HAP-1 (cell line): ENCODE measurements at regions not wholly inside any gene's neighbourhood (a gene's known extent, or its start where the extent isn't known, plus 50 kb on each side); places are given as distances from the start of the nearest gene placed in this dataset.
"Not testable (repeated sequence)": the region's sequence is repeated elsewhere in the genome, so short reads cannot be mapped to it uniquely, and the experiment has no call there.

ENCODE experiments used
- DNase-seq, 2 experiments: peaks; one replicate each; pipeline ENCODE4 v3.0.0-alpha.2; 2016 to 2020; ENCODE audit warnings: low spot score in 2 of 2
- H3K27me3 ChIP-seq: fragments of 250-450 bp; sonication (Bioruptor Pico); 2 replicates; pipeline ENCODE4 v1.5.1; 2020; ENCODE audit warnings: low read depth, mild to moderate bottlenecking, moderate library complexity
- H3K36me3 ChIP-seq: fragments of 250-450 bp; sonication (Bioruptor Pico); replicated peaks from 2 replicates; pipeline ENCODE4 v1.5.1; 2020; ENCODE audit warnings: mild to moderate bottlenecking
- H3K4me1 ChIP-seq: fragments of 250-450 bp; sonication (Bioruptor Pico); 2 replicates; pipeline ENCODE4 v1.5.1; 2020; ENCODE audit warnings: mild to moderate bottlenecking
- H3K4me3 ChIP-seq: fragments of 250-450 bp; sonication (Bioruptor Pico); 2 replicates; pipeline ENCODE4 v1.5.1; 2020; ENCODE audit warnings: mild to moderate bottlenecking, moderate library complexity
- H3K9me3 ChIP-seq: fragments of 250-450 bp; sonication (Bioruptor Pico); 2 replicates; pipeline ENCODE4 v1.5.1; 2020; ENCODE audit warnings: mild to moderate bottlenecking, moderate library complexity
- in situ Hi-C: fragments of 300-500 bp; cut with MboI; formaldehyde crosslinking; loops from 3 replicates; pipeline ENCODE4 v1.14.3; 2020; ENCODE audit warnings: low sequenced_read_pairs, inconsistent platforms, mixed read lengths

GRCh38 chrX:9393571-9393970, 71.3 kb upstream of the TBL1X start:
- H3K4me3 ChIP-seq = no peak overlapping the region
- no peaks in the 10 kb centered on the region for H3K4me1 ChIP-seq
- in situ Hi-C loops = no loop called here
- no peaks in the 10 kb centered on the region for H3K27me3 ChIP-seq
- H3K9me3 ChIP-seq = no peaks in the 10 kb centered on the region
- no peak for DNase-seq
- H3K36me3 ChIP-seq = no peaks in the 10 kb centered on the region

GRCh38 chrX:9394212-9394611, 70.6 kb upstream of the TBL1X start:
- H3K9me3 ChIP-seq = no peaks in the 10 kb centered on the region
- H3K4me1 ChIP-seq = no peaks in the 10 kb centered on the region
- in situ Hi-C loops = no loop called here
- no peaks in the 10 kb centered on the region for H3K27me3 ChIP-seq
- DNase-seq = no peak
- H3K36me3 ChIP-seq = no peaks in the 10 kb centered on the region
- no peak overlapping the region for H3K4me3 ChIP-seq

DNA sequence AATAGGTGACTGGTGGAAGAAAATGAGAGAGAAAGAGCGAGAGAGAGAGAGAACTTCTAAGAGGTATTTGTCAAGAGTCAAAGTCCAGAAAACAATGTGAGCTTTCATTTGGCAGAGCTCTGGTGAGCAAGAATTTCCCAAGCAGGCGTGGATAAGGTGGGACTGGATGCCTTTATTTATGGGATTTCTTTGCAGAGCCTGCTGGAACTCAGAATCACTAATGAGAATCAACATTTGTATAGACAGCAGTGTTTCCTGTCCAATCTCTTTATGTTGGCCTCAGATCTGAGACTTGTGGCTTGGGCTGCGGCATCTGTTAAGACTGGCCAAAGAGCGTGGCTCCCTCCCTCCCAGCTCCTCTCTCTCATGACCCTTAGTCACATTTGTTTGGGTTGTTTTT, 67.9 kb upstream of the TBL1X start:
- no peak for DNase-seq
- H3K4me3 ChIP-seq = no peak overlapping the region
- H3K27me3 ChIP-seq = no peaks in the 10 kb centered on the region
- no peaks in the 10 kb centered on the region for H3K9me3 ChIP-seq
- H3K36me3 ChIP-seq = no peaks in the 10 kb centered on the region
- H3K4me1 ChIP-seq = no peaks in the 10 kb centered on the region
- in situ Hi-C loops = no loop called here

- no peaks in the 10 kb centered on the region for H3K4me1 ChIP-seq
- in situ Hi-C loops = no loop called here
- H3K4me3 ChIP-seq = no peak overlapping the region
- no peak for DNase-seq
- H3K27me3 ChIP-seq = no peaks in the 10 kb centered on the region
- no peaks in the 10 kb centered on the region for H3K36me3 ChIP-seq
- H3K9me3 ChIP-seq = no peaks in the 10 kb centered on the region
Measured at GRCh38 chrX:9401051-9401450, 63.8 kb upstream of the TBL1X start.

DNA sequence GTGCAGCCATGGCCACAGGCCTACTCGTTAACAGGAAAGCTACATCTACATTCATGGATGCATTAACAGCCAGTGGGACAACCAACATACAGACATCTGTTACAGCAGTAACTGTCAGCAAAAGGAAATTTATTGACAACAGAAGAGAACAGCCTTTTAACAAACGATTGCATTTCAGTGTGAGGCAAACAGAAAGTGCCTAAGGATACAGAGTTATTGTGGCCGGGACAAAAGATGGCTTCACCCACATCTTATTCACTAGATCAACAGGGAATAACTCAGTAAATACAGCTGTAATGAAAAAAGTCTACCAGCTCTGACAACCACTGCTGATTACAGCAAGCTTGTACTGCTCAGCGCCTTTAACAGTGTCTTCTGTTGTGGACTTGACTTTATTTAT, 61.5 kb upstream of the TBL1X start:
- H3K4me3 ChIP-seq = no peak overlapping the region
- no peaks in the 10 kb centered on the region for H3K9me3 ChIP-seq
- H3K36me3 ChIP-seq = no peaks in the 10 kb centered on the region
- no peaks in the 10 kb centered on the region for H3K4me1 ChIP-seq
- in situ Hi-C loops = no loop called here
- no peaks in the 10 kb centered on the region for H3K27me3 ChIP-seq
- DNase-seq = no peak

- H3K27me3 ChIP-seq, in situ Hi-C loops, H3K36me3 ChIP-seq, H3K4me3 ChIP-seq, H3K9me3 ChIP-seq, H3K4me1 ChIP-seq: not testable (repeated sequence)
- DNase-seq = peak in 1 of 2 experiments; percentile 25
Measured at GRCh38 chrX:9405635-9406034, 59.2 kb upstream of the TBL1X start.

- in situ Hi-C loops, H3K4me3 ChIP-seq, H3K27me3 ChIP-seq, H3K4me1 ChIP-seq, DNase-seq, H3K36me3 ChIP-seq, H3K9me3 ChIP-seq: not testable (repeated sequence)
Measured at GRCh38 chrX:9410889-9411288, 54.0 kb upstream of the TBL1X start.

DNA sequence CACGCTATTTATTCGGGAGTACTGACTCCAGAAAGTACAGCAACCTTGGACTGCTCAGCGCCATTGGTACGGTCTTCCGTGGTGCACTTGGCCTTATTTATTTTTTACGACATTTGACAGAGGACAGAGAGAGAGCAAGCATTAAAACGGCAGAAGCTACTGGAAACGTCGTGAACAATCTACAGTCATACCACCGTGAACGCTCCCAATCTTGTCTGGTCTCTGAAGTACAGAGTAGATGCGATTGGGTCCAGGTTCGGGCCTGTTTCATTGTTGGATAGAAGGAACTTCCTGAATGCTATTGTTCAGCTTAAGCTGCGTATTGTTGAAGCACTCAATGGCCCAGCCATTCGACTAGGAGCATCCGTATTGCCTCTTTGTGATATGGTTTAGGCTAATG, 53.2 kb upstream of the TBL1X start:
- H3K36me3 ChIP-seq, in situ Hi-C loops: not testable (repeated sequence)

GRCh38 chrX:9414416-9414815, 50.4 kb upstream of the TBL1X start:
- H3K27me3 ChIP-seq = no peaks in the 10 kb centered on the region
- in situ Hi-C loops = no loop called here
- H3K9me3 ChIP-seq = no peaks in the 10 kb centered on the region
- no peaks in the 10 kb centered on the region for H3K36me3 ChIP-seq
- DNase-seq = no peak
- H3K4me1 ChIP-seq = no peaks in the 10 kb centered on the region
- H3K4me3 ChIP-seq = no peak overlapping the region

More for the DNA sequence above, 53.2 kb upstream of the TBL1X start:
- H3K4me1 ChIP-seq, H3K9me3 ChIP-seq, H3K27me3 ChIP-seq, H3K4me3 ChIP-seq: not testable (repeated sequence)
- peak in 1 of 2 experiments; percentile 17 for DNase-seq
